H1 (cell line): ENCODE measurements at regions not wholly inside any gene's neighbourhood (a gene's known extent, or its start where the extent isn't known, plus 50 kb on each side); places are given as distances from the start of the nearest gene placed in this dataset.

Experiments used
- ASH2L ChIP-seq: fragments of 200-600, 300-600 bp; sonication (generic); IDR thresholded peaks from one replicate; pipeline ENCODE4 v1.7.1; 2017; ENCODE audit warnings: low read length
- CHD2 ChIP-seq: IDR thresholded peaks from 2 replicates; pipeline ENCODE4 v1.6.1; 2012; ENCODE audit warnings: low read length, improper control_type of control experiment
- EGR1 ChIP-seq: IDR thresholded peaks from 2 replicates; pipeline ENCODE4 v1.6.1; 2011; ENCODE audit warnings: low read depth, low read length, borderline replicate concordance
- JUND ChIP-seq: IDR thresholded peaks from 2 replicates; pipeline ENCODE4 v1.6.1; 2011; ENCODE audit warnings: mild to moderate bottlenecking, improper control_type of control experiment, low read length
- POLR2AphosphoS5 ChIP-seq: IDR thresholded peaks from 2 replicates; pipeline ENCODE4 v1.6.1; 2011; ENCODE audit warnings: low read depth, low read length
- TAF1 ChIP-seq: IDR thresholded peaks from 2 replicates; pipeline ENCODE4 v1.6.1; 2011; ENCODE audit warnings: mild to moderate bottlenecking, low read depth, low read length
- ZNF274 ChIP-seq: IDR thresholded peaks from 2 replicates; pipeline ENCODE4 v1.7.0; 2012; ENCODE audit warnings: low read length, borderline replicate concordance; ENCODE audit errors: extremely low read depth
- TF ChIP-seq, protein P1 (sequence below): IDR thresholded peaks from 2 replicates; pipeline ENCODE4 v1.6.1; 2011; ENCODE audit warnings: low read length, improper control_type of control experiment
- TF ChIP-seq, protein P2 (sequence below): IDR thresholded peaks from 2 replicates; pipeline ENCODE4 v1.6.1; 2012; ENCODE audit warnings: inconsistent platforms

- no peak for TF ChIP-seq POLR2AphosphoS5
- TF ChIP-seq CHD2 = no peak
- no peak for TF ChIP-seq ASH2L
- TF ChIP-seq ZNF274 = no peak
- no peak for TF ChIP-seq TAF1
- no peak for TF ChIP-seq EGR1
- TF ChIP-seq, protein P1, sequence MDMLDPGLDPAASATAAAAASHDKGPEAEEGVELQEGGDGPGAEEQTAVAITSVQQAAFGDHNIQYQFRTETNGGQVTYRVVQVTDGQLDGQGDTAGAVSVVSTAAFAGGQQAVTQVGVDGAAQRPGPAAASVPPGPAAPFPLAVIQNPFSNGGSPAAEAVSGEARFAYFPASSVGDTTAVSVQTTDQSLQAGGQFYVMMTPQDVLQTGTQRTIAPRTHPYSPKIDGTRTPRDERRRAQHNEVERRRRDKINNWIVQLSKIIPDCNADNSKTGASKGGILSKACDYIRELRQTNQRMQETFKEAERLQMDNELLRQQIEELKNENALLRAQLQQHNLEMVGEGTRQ = no peak
- TF ChIP-seq, protein P2, sequence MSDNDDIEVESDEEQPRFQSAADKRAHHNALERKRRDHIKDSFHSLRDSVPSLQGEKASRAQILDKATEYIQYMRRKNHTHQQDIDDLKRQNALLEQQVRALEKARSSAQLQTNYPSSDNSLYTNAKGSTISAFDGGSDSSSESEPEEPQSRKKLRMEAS = no peak
- TF ChIP-seq JUND = no peak
Measured at GRCh38 chr7:125355899-125356298, 426.3 kb upstream of the POT1 start (continued).
